CD4-positive, alpha-beta T cell treated with Interferon alpha-2 for 1 hour (primary cell): ENCODE measurements at regions not wholly inside any gene's neighbourhood (a gene's known extent, or its start where the extent isn't known, plus 50 kb on each side); places are given as distances from the start of the nearest gene placed in this dataset.

ENCODE experiments used
- DNase-seq, 2 donors: peaks; one replicate each; pipeline ENCODE4 v3.0.0-alpha.2; 2020 to 2022

- no peak for DNase-seq
Measured at GRCh38 chrX:39616098-39616729, 481.5 kb downstream of the BCOR start.

GRCh38 chrX:39616731-39617130 lies 481.0 kb downstream of the BCOR start:
- no peak for DNase-seq

GRCh38 chrX:39618178-39618577 lies 479.6 kb downstream of the BCOR start:
- DNase-seq: no peak

GRCh38 chrX:39619182-39620009 lies 478.4 kb downstream of the BCOR start:
- no peak for DNase-seq

GRCh38 chrX:39624166-39624565 lies 473.6 kb downstream of the BCOR start:
- DNase-seq: no peak

GRCh38 chrX:39625810-39626209 lies 471.9 kb downstream of the BCOR start:
- DNase-seq: no peak

- DNase-seq: no peak
Measured at GRCh38 chrX:39626749-39627148, 471.0 kb downstream of the BCOR start.

- no peak for DNase-seq
Measured at GRCh38 chrX:39627257-39627656, 470.5 kb downstream of the BCOR start.

GRCh38 chrX:39629001-39629400 lies 468.8 kb downstream of the BCOR start:
- no peak for DNase-seq

- no peak for DNase-seq
Measured at GRCh38 chrX:39630344-39630743, 467.4 kb downstream of the BCOR start.

- no peak for DNase-seq
Measured at GRCh38 chrX:39631276-39632229, 466.2 kb downstream of the BCOR start.

- DNase-seq: no peak
Measured at GRCh38 chrX:39633293-39633692, 464.5 kb downstream of the BCOR start.

GRCh38 chrX:39636481-39636880 lies 461.3 kb downstream of the BCOR start:
- no peak for DNase-seq

- no peak for DNase-seq
Measured at GRCh38 chrX:39638526-39638925, 459.2 kb downstream of the BCOR start.

- no peak for DNase-seq
Measured at GRCh38 chrX:39639871-39640270, 457.9 kb downstream of the BCOR start.

GRCh38 chrX:39640866-39641265 lies 456.9 kb downstream of the BCOR start:
- DNase-seq: no peak

GRCh38 chrX:39642071-39642470 lies 455.7 kb downstream of the BCOR start:
- no peak for DNase-seq

- no peak for DNase-seq
Measured at GRCh38 chrX:39643550-39643949, 454.2 kb downstream of the BCOR start.

- DNase-seq: no peak
Measured at GRCh38 chrX:39645178-39645895, 452.4 kb downstream of the BCOR start.

GRCh38 chrX:39648548-39649254 lies 449.1 kb downstream of the BCOR start:
- no peak for DNase-seq

GRCh38 chrX:39650768-39651347 lies 446.9 kb downstream of the BCOR start:
- DNase-seq: no peak

GRCh38 chrX:39652336-39652735 lies 445.4 kb downstream of the BCOR start:
- DNase-seq: peak in 1 of 2 donors; percentile 17
